ENCODE measurements at regions not wholly inside any gene's neighbourhood (a gene's known extent, or its start where the extent isn't known, plus 50 kb on each side); places are given as distances from the start of the nearest gene placed in this dataset.

DNA sequence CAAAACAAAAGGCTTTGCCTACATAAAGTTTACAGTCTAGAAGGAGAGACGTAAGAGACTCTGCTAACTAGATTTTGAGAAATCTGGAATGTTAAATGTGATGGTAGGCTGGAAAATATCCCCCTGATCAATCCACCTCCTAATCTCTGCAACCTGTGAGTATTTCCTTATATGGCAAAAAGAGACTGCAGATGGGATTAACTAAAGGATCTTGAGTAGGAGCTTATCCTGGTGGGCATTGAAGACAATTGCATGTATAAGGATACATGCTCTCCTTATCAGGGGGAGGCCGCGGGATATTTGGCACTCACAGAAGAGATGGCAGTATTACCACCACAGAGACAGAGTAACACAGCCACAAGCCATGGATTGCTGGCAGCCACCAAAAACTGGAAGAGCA lies 95.2 kb downstream of the EGLN3 start:
- ATAC-seq (ENCODE audit: low FRiP score in 2 of 2) = no peak
- 95 to 96% methylated on average over 3 of the region's 3 CpGs for WGBS, 2 donors
- Histone ChIP-seq H3K27me3 (no peaks in the 10 kb centered on the region), H3K9me3 (no peaks in the 10 kb centered on the region), H3K36me3 (no peaks in the 10 kb centered on the region), H3K4me3 (no peak overlapping the region), H3K27ac (no peak overlapping the region), H3K4me1 (no peaks in the 10 kb centered on the region)
- DNase-seq = no peak
- TF ChIP-seq, protein P1, sequence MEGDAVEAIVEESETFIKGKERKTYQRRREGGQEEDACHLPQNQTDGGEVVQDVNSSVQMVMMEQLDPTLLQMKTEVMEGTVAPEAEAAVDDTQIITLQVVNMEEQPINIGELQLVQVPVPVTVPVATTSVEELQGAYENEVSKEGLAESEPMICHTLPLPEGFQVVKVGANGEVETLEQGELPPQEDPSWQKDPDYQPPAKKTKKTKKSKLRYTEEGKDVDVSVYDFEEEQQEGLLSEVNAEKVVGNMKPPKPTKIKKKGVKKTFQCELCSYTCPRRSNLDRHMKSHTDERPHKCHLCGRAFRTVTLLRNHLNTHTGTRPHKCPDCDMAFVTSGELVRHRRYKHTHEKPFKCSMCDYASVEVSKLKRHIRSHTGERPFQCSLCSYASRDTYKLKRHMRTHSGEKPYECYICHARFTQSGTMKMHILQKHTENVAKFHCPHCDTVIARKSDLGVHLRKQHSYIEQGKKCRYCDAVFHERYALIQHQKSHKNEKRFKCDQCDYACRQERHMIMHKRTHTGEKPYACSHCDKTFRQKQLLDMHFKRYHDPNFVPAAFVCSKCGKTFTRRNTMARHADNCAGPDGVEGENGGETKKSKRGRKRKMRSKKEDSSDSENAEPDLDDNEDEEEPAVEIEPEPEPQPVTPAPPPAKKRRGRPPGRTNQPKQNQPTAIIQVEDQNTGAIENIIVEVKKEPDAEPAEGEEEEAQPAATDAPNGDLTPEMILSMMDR (IDR thresholded peaks at IDR 0.05) = no peak
- TF ChIP-seq EP300 (IDR thresholded peaks at IDR 0.05) (no peak), POLR2A (IDR thresholded peaks at IDR 0.05) (no peak), POLR2AphosphoS5 (IDR thresholded peaks at IDR 0.05) (no peak)
